ENCODE measurements at regions not wholly inside any gene's neighbourhood (a gene's known extent, or its start where the extent isn't known, plus 50 kb on each side); places are given as distances from the start of the nearest gene placed in this dataset.

- no peak for TF ChIP-seq POLR2AphosphoS5 (IDR thresholded peaks at IDR 0.05; ENCODE audit: low read depth, low read length)
- TF ChIP-seq TAF1 (IDR thresholded peaks at IDR 0.05; ENCODE audit: borderline replicate concordance, insufficient read depth, low read length), result no peak
- no peak for TF ChIP-seq FOXP2 (optimal IDR thresholded peaks at IDR 0.05; ENCODE audit: borderline replicate concordance, extremely low read depth, extremely low read length, insufficient read depth)
Measured at GRCh38 chr11:91446267-91446666, 778.4 kb upstream of the FAT3 start.
